ENCODE measurements at regions not wholly inside any gene's neighbourhood (a gene's known extent, or its start where the extent isn't known, plus 50 kb on each side); places are given as distances from the start of the nearest gene placed in this dataset.

DNA sequence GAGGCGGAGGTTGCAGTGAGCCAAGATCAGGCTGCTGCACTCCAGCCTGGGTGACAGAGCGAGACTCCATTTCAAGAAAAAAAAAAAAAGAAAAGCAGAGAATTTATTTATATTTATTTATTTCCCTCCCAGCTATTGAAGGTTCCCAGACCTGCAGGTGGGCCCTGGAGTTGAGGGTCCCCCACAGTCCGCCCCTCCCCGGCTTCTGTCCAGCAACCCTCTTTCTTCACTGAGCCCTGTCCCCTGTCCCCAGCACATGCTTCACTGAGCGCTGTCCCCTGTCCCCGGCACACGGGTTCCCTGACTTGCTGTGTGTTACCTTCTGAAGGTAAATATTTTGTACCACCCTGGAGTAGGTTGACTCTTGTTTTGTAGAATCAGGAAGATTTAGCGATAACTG, 301.7 kb upstream of the PITRM1 start:
- ATAC-seq = no peak
- TF ChIP-seq ISL1 (CRISPR knock-in tag; IDR thresholded peaks at IDR 0.05) (no peak), ZFP3 (CRISPR knock-in tag; IDR thresholded peaks at IDR 0.05) (no peak), ESRRG (CRISPR knock-in tag; IDR thresholded peaks at IDR 0.05) (no peak), OSR1 (CRISPR knock-in tag; IDR thresholded peaks at IDR 0.05) (no peak), ARNTL (CRISPR knock-in tag; IDR thresholded peaks at IDR 0.05; ENCODE audit: borderline replicate concordance, low read depth) (no peak)
- TF ChIP-seq, protein P1, sequence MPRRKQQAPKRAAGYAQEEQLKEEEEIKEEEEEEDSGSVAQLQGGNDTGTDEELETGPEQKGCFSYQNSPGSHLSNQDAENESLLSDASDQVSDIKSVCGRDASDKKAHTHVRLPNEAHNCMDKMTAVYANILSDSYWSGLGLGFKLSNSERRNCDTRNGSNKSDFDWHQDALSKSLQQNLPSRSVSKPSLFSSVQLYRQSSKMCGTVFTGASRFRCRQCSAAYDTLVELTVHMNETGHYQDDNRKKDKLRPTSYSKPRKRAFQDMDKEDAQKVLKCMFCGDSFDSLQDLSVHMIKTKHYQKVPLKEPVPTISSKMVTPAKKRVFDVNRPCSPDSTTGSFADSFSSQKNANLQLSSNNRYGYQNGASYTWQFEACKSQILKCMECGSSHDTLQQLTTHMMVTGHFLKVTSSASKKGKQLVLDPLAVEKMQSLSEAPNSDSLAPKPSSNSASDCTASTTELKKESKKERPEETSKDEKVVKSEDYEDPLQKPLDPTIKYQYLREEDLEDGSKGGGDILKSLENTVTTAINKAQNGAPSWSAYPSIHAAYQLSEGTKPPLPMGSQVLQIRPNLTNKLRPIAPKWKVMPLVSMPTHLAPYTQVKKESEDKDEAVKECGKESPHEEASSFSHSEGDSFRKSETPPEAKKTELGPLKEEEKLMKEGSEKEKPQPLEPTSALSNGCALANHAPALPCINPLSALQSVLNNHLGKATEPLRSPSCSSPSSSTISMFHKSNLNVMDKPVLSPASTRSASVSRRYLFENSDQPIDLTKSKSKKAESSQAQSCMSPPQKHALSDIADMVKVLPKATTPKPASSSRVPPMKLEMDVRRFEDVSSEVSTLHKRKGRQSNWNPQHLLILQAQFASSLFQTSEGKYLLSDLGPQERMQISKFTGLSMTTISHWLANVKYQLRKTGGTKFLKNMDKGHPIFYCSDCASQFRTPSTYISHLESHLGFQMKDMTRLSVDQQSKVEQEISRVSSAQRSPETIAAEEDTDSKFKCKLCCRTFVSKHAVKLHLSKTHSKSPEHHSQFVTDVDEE (CRISPR knock-in tag; IDR thresholded peaks at IDR 0.05) = no peak

DNA sequence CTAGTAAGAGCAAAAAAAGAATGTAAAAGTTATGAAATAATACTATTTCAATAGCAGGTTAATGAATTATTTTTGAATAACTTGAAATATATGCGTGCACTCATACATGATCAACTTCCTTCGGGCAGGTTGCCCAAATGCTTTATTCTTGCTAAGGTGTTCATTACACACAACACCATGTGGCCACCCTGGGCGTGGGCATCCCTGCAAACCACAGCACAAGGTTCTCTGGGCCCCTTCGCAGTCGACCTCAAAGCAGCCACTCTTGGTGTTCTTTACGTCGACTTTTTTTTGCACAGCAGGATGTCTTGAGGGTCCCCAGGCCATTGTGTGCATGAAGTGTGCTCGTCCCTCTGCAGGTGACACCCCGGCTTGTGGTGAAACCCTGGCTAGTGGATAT, 300.7 kb upstream of the PITRM1 start:
- no peak for TF ChIP-seq TCF4 (CRISPR knock-in tag; IDR thresholded peaks at IDR 0.05; ENCODE audit: borderline replicate concordance)
- TF ChIP-seq, protein P2, sequence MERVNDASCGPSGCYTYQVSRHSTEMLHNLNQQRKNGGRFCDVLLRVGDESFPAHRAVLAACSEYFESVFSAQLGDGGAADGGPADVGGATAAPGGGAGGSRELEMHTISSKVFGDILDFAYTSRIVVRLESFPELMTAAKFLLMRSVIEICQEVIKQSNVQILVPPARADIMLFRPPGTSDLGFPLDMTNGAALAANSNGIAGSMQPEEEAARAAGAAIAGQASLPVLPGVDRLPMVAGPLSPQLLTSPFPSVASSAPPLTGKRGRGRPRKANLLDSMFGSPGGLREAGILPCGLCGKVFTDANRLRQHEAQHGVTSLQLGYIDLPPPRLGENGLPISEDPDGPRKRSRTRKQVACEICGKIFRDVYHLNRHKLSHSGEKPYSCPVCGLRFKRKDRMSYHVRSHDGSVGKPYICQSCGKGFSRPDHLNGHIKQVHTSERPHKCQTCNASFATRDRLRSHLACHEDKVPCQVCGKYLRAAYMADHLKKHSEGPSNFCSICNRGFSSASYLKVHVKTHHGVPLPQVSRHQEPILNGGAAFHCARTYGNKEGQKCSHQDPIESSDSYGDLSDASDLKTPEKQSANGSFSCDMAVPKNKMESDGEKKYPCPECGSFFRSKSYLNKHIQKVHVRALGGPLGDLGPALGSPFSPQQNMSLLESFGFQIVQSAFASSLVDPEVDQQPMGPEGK (CRISPR knock-in tag; IDR thresholded peaks at IDR 0.05; ENCODE audit: borderline replicate concordance) = no peak
- no peak for TF ChIP-seq ZFP30 (CRISPR knock-in tag; IDR thresholded peaks at IDR 0.05)
- no peak for TF ChIP-seq BACH2 (CRISPR knock-in tag; IDR thresholded peaks at IDR 0.05; ENCODE audit: borderline replicate concordance)

DNA sequence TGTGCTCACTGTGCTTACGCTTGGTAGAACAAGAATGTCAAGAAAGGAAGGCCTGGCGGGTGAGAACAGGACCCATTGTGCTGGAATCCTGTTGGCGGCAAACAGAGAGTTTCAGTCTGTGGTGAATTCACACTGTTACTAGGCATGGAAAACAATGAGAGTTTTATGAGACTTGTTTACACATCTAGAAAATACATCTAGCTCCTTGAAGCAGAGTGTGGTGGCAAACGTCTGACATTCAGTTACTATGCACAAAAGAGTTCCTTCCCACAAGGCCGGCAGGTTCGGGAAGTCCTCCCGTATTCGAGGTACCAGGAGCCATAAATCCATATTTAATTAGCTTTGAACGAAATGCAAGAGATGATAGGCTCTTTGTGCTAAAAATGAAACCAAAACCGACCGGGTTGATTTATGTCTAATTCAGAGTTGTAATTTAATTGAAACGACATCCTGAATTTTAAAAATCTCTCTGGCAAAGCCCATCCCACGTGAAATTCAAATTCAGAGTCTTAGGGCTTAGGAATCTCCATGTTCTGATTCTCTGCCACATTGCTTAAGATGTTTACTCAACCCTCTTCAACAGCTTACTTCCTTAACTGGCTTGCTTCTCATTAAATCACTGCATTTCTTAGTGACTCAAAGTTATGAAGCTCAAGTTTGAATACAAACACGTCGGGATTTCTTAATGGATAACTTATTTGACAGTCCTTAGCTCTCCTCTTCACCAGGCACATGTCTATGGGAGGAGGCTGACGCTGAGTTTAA, 299.9 kb upstream of the PITRM1 start:
- ATAC-seq = no peak
- TF ChIP-seq TOX (CRISPR knock-in tag; IDR thresholded peaks at IDR 0.05; ENCODE audit: borderline replicate concordance) (no peak), PPARA (CRISPR knock-in tag; IDR thresholded peaks at IDR 0.05; ENCODE audit: borderline replicate concordance) (no peak), ZC3H10 (CRISPR knock-in tag; IDR thresholded peaks at IDR 0.05) (no peak), GLIS3 (CRISPR knock-in tag; IDR thresholded peaks at IDR 0.05) (no peak), ZNF8 (CRISPR knock-in tag; IDR thresholded peaks at IDR 0.05) (no peak), ZFP30 (CRISPR knock-in tag; IDR thresholded peaks at IDR 0.05) (no peak), ZNF565 (CRISPR knock-in tag; conservative IDR thresholded peaks at IDR 0.05; ENCODE audit: low read depth) (no peak), CSDC2 (CRISPR knock-in tag; IDR thresholded peaks at IDR 0.05) (no peak), ZFP3 (CRISPR knock-in tag; IDR thresholded peaks at IDR 0.05) (no peak)
- TF ChIP-seq, protein P3, sequence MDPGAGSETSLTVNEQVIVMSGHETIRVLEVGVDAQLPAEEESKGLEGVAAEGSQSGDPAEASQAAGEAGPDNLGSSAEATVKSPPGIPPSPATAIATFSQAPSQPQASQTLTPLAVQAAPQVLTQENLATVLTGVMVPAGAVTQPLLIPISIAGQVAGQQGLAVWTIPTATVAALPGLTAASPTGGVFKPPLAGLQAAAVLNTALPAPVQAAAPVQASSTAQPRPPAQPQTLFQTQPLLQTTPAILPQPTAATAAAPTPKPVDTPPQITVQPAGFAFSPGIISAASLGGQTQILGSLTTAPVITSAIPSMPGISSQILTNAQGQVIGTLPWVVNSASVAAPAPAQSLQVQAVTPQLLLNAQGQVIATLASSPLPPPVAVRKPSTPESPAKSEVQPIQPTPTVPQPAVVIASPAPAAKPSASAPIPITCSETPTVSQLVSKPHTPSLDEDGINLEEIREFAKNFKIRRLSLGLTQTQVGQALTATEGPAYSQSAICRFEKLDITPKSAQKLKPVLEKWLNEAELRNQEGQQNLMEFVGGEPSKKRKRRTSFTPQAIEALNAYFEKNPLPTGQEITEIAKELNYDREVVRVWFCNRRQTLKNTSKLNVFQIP (CRISPR knock-in tag; IDR thresholded peaks at IDR 0.05; ENCODE audit: borderline replicate concordance, low read depth) = no peak
- TF ChIP-seq, protein P4, sequence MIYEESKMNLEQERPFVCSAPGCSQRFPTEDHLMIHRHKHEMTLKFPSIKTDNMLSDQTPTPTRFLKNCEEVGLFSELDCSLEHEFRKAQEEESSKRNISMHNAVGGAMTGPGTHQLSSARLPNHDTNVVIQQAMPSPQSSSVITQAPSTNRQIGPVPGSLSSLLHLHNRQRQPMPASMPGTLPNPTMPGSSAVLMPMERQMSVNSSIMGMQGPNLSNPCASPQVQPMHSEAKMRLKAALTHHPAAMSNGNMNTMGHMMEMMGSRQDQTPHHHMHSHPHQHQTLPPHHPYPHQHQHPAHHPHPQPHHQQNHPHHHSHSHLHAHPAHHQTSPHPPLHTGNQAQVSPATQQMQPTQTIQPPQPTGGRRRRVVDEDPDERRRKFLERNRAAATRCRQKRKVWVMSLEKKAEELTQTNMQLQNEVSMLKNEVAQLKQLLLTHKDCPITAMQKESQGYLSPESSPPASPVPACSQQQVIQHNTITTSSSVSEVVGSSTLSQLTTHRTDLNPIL (CRISPR knock-in tag; IDR thresholded peaks at IDR 0.05; ENCODE audit: low read depth) = no peak
- TF ChIP-seq, protein P2 (CRISPR knock-in tag; IDR thresholded peaks at IDR 0.05; ENCODE audit: borderline replicate concordance) = no peak

More for the DNA sequence above, 300.7 kb upstream of the PITRM1 start:
- ATAC-seq = no peak
